SK-N-MC (cell line): ENCODE measurements at regions not wholly inside any gene's neighbourhood (a gene's known extent, or its start where the extent isn't known, plus 50 kb on each side); places are given as distances from the start of the nearest gene placed in this dataset.

Experiments
- EZH2 ChIP-seq: fragments of 200-600 bp; sonication (generic); IDR thresholded peaks from one replicate; pipeline ENCODE4 v1.6.1; 2017; ENCODE audit warnings: antibody characterized with exemption
- FOXP2 ChIP-seq: optimal IDR thresholded peaks from 2 replicates; pipeline ENCODE3; 2011; ENCODE audit warnings: mild to moderate bottlenecking, moderate library complexity; ENCODE audit not compliant: insufficient read depth; ENCODE audit errors: extremely low read length, control extremely low read depth
- POLR2AphosphoS5 ChIP-seq: IDR thresholded peaks from 2 replicates; pipeline ENCODE4 v1.6.1; 2012; ENCODE audit warnings: mild to moderate bottlenecking, low read depth, low read length, borderline replicate concordance

- TF ChIP-seq POLR2AphosphoS5: no peak
- TF ChIP-seq EZH2: no peak
- TF ChIP-seq FOXP2: no peak
Observed at GRCh38 chr2:194907569-194907968, 749.5 kb upstream of the SLC39A10 start.
